AG09319 (cell line): ENCODE measurements at regions not wholly inside any gene's neighbourhood (a gene's known extent, or its start where the extent isn't known, plus 50 kb on each side); places are given as distances from the start of the nearest gene placed in this dataset.

Experiments
- DNase-seq: peaks from one replicate; pipeline ENCODE4 v3.0.0-alpha.2; 2010; ENCODE audit warnings: low read depth; ENCODE audit errors: extremely low read depth
- TF ChIP-seq, protein P1 (sequence below): IDR thresholded peaks from 2 replicates; pipeline ENCODE4 v1.5.1; 2011; ENCODE audit warnings: low read depth, mild to moderate bottlenecking, inconsistent platforms, low read length, moderate library complexity

DNA sequence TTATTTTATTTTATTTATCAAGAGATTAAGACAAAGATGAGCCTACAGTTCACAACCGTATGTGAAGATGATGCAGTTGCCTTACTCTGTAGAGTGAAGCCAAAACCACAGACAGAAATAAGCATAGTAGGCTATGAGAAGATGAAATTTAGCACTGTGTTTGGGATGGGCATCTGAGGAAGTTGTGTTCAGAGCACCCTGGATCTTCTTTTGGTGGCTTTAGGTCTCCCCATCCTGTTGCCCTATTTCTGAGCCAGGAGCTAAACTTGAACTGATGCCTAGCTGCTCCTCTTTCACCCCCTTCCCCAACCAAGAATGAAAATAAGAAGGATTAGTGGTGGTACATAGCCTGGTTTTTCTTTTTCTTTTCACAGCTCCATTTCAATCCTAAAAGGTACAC lies 328.1 kb upstream of the TBL1XR1 start:
- no peak for DNase-seq
- TF ChIP-seq, protein P1, sequence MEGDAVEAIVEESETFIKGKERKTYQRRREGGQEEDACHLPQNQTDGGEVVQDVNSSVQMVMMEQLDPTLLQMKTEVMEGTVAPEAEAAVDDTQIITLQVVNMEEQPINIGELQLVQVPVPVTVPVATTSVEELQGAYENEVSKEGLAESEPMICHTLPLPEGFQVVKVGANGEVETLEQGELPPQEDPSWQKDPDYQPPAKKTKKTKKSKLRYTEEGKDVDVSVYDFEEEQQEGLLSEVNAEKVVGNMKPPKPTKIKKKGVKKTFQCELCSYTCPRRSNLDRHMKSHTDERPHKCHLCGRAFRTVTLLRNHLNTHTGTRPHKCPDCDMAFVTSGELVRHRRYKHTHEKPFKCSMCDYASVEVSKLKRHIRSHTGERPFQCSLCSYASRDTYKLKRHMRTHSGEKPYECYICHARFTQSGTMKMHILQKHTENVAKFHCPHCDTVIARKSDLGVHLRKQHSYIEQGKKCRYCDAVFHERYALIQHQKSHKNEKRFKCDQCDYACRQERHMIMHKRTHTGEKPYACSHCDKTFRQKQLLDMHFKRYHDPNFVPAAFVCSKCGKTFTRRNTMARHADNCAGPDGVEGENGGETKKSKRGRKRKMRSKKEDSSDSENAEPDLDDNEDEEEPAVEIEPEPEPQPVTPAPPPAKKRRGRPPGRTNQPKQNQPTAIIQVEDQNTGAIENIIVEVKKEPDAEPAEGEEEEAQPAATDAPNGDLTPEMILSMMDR = no peak

DNA sequence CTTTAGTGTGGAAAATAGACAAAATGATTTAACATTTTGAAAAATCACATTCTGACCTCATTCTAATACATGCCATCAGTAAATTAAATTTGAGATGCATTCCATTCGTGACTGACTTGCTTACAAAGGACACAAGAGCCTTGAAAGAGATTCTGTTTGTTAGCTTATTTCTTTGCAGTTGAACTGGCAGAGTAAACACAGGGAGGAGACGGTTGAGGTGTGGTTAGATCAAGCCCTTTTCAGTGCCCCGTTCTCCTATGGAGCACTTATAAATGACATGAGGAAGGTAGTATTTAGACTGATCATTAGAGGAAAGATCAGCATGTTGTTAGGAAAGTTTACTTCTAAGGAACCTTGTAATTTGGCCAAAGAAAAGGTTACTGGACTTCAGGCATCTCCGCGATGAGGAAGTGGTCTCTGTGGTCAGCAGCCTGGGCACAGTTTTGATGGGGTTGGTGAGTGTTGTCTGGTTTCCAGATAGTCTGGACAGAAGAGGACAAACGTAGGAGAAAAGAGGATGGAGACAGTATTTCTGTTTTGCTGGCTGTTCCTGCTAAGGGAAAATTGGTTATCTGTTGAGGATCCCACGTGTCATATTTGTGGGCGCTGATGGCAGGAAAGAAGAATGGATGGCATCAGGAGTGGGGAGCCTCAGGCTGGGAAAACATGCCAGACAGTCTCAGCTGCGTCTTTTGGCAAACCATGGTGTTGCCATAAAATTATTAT lies 328.9 kb upstream of the TBL1XR1 start:
- DNase-seq = no peak
- TF ChIP-seq, protein P1 = no peak

DNA sequence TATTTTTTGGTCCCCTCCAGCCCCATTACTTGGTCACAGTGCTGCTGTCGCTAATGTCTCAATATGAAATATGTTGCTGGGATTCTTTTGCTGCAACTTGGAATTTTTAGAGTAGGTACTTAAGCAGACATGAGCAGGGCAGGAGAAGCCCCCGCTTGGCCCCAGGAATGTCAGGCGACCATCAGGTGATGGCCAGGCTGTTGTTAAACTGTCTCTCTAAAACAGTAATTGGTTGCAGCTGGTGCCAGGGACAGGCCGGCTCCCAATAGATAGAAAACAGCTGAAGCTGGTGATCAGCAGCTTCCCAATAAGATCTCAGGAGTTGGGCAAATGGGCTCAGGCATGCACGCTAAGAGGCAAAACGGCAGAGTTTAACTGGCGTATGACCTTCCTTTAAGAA lies 329.9 kb upstream of the TBL1XR1 start:
- no peak for DNase-seq
- TF ChIP-seq, protein P1 = no peak

DNA sequence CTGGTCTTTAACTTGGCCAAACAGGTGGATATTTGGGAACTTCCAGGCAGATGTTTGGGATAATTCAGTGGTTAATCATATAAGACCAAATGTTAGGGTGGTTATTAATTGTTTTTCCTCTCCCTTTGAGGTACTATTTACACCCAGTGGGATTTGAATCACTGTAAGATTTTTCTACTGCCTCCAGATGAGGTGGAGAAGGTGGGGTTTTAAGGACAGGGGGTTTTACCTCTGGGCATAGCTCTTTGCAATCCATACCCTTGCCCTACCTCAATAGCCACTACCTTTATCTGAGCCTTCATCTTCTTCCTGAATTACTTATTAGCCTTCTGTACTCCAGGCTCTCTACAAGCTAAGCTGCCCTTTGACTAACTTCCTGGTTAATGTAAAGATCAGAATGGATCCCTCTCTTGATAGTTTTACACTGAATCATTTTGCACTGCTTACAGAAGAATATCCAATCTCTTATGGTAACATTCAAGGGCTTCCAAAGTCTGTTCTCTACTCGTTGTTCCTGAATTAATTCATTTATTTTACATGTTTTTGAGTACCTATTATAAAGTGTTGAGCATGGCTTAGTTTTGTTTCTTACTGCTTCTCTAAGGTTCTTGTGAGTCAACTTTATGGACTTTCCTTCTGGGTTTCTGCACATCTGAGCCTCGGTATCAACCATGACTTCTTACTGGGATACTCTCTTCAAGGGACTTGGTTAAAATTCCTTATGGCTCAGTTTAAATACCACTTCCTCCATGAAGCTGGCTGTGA lies 331.2 kb upstream of the TBL1XR1 start:
- no peak for DNase-seq
- TF ChIP-seq, protein P1 = no peak

DNA sequence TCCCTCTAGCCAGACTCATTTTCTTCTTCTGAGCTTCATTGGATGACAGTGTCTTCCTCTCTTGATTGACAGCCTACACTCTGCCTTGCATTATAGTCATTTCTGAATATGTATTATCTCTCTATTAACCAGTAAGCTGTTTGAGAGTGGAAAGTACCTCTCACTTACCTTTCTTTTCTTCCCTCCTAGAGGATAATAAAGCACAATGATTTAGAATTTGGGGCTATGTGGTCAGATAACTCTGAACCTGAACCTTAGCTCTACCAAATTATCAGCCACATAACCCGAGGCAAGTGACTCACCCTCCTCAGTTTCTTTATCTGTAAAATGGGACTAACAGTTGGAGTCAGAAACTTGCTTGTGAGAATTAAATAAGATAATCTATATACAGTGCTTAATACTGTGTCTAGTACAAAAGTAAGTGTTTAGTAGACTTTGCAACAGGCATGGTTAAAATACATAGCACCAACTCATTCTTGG lies 331.8 kb upstream of the TBL1XR1 start:
- no peak for DNase-seq
- TF ChIP-seq, protein P1 = no peak

DNA sequence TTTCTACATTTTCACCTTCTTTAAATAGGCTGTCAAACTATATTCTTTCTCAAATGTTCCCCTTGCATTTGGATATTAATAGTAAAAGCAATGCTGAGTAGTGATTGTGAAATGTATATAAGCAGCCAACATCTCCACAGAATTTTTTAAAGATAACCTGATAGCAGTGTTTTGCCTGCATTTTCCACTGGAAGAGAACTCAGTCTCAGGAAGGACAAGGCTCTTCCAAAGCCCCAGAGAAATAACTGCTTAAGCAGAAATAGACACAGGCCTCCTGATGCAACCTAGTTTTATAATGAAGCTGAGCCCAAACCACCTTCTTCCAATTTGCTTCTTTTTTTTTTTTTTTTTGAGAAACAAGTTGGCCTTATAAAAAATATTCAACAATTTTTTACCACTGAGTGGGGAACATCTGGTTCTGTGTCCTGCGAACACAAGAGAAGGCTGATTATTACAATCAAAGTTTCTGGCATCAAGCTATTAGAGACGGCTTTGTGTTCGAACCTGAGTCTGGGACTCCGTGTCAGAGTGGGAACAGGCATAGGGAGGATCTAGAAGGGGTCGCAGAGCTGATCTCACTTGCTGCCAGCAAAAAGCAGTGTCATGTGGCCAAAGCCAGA lies 332.5 kb upstream of the TBL1XR1 start:
- DNase-seq = peak; percentile 61
- TF ChIP-seq, protein P1 = no peak

DNA sequence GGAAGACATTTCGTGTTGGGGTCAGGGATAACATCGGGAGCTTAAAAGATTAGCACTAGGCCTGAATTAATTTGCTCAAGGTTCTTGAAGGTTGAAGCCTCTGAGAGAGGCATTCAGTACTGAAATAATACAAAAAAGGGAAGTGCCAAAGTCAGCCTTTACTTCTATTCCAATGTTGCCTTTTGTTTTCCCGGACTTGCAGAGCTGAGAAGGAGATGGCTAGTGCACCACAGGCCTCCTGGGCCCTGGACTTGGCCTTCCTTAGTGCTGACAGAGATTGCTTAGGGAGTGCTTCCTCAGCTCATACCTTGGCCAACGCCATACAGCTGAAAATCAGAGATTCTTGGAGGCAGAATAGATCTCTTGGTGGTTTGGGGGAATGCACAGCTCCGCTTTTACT lies 333.6 kb upstream of the TBL1XR1 start:
- no peak for DNase-seq
- TF ChIP-seq, protein P1 = no peak
